Adrenal gland (tissue), 9 donors: ENCODE measurements at regions not wholly inside any gene's neighbourhood (a gene's known extent, or its start where the extent isn't known, plus 50 kb on each side); places are given as distances from the start of the nearest gene placed in this dataset.

Experiments used
- DNase-seq, 7 donors: peaks; one replicate each; pipeline ENCODE4 v3.0.0-alpha.2; 2019 to 2020
- H3K27ac ChIP-seq, 5 donors: fragments of 200-600 bp; sonication (generic) in 4 of 5; 1 replicate in 3 of 5; 2 replicates in 2 of 5; pipeline versions ENCODE4 v1.5.1 to v1.8.0; 2016 to 2020; ENCODE audit warnings: mild to moderate bottlenecking in 1 of 5
- H3K27me3 ChIP-seq: fragments of 200-600 bp; 2 replicates; pipeline ENCODE4 v1.8.0; 2021
- H3K36me3 ChIP-seq, 2 donors: fragments of 200-600 bp; replicated peaks in 1 of 2; 1 replicate in 1 of 2; 2 replicates in 1 of 2; pipeline versions ENCODE4 v1.5.1 to v1.8.0; 2018 to 2022
- H3K4me1 ChIP-seq, 2 donors: fragments of 200-600 bp; replicated peaks in 1 of 2; 1 replicate in 1 of 2; 2 replicates in 1 of 2; pipeline versions ENCODE4 v1.5.1 to v1.8.0; 2018 to 2021
- H3K4me3 ChIP-seq, 4 donors: fragments of 200-600 bp; sonication (generic) in 3 of 4; one replicate each; pipeline ENCODE4 v1.5.1; 2016 to 2018
- H3K9me3 ChIP-seq, 3 donors: fragments of 200-600 bp; sonication (generic) in 1 of 3; replicated peaks in 1 of 3; 1 replicate in 2 of 3; 2 replicates in 1 of 3; pipeline versions ENCODE4 v1.5.1 to v1.8.0; 2016 to 2021
- CTCF ChIP-seq, 6 experiments: fragments of 450-650 bp in 4 of 6; fragments of 200-600 bp in 2 of 6; sonication (generic) in 1 of 6; IDR thresholded peaks; 1 replicate in 5 of 6; 2 replicates in 1 of 6; pipeline versions ENCODE4 v1.5.1 to v1.8.0; 2016 to 2021; ENCODE audit warnings: antibody characterized with exemption in 6 of 6, mild to moderate bottlenecking in 2 of 6, moderate library complexity in 1 of 6
- POLR2A ChIP-seq, 2 donors: fragments of 450-650 bp; IDR thresholded peaks; one replicate each; pipeline ENCODE4 v1.6.1; 2017; ENCODE audit warnings: antibody characterized with exemption in 2 of 2, mild to moderate bottlenecking in 2 of 2, moderate library complexity in 1 of 2
- WGBS, 4 donors: extraction: QIAGEN DNeasy Blood & Tissue Kit in 2 of 4; methylation state at CpG; one replicate each; pipeline versions ENCODE4 v1.1.5 to v1.1.7; 2013 to 2017; 5-methylcytosine and 5-hydroxymethylcytosine counted together
- intact Hi-C, 2 donors: fragments of 100-400 bp; cut with DNase I; formaldehyde crosslinking; loops; one replicate each; pipeline versions ENCODE4 v1.14.1 to v1.15.0; 2022 to 2023
- donor health status: healthy with polysubstance abuse.
- donor health status: Bipolar disorder and iron deficiency.
- donor health status: DM: yes; HTN: yes; CAD: no.
- donor health status: DM: no; HTN: no; CAD: no.
- donor health status: DM: no; HTN: no; CAD: no.

DNA sequence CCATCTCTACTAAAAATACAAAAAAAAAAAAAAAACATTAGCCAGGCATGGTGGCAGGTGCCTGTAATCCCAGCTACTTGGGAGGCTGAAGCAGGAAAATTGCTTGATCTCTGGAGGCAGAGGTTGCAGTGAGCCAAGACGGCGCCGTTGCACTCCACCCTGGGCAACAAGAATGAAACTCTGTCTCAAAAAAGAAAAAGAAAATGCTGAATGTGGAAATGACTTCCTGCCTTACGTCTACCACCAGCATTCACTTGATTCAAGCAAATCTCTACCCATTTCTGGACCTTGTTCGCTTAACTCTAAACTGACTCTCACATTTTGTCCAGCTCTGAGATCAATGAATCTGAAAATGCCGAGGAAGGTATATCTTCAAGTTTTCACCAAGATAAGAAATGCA lies 825.3 kb downstream of the TRIB2 start:
- intact Hi-C loops = no loop called here
- 76 to 84% (median 82%) methylated on average over 6 of the region's 6 CpGs for WGBS, 4 donors
- Histone ChIP-seq H3K27ac (no peak overlapping the region), H3K4me3 (no peak overlapping the region), H3K4me1 (no peaks in the 10 kb centered on the region), H3K9me3 (no peaks in the 10 kb centered on the region), H3K27me3 (no peaks in the 10 kb centered on the region), H3K36me3 (no peaks in the 10 kb centered on the region)
- no peak for TF ChIP-seq POLR2A (IDR thresholded peaks at IDR 0.05)
- DNase-seq = no peak

DNA sequence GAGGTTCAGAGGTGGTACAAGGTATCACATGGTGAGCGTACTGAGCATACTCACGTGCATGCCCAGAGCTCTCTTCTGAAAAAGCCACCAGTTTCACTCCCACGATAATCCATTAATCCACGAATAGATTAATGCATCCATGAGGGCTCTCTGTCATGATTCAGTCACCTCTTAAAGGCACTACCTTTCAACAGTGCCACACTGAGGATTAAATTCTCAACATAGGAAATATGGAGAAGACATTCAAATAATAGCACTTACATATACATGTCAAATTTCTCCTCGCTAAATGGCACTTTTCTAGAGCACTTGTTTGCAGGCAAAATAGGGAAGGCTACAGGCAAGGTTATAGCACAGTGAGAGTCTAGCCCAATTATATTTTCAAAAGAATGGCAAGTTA lies 825.9 kb downstream of the TRIB2 start:
- no peaks in the 10 kb centered on the region for H3K36me3 ChIP-seq
- intact Hi-C loops = no loop called here
- WGBS, 4 donors = 67 to 83% (median 75%) methylated on average over 5 of the region's 5 CpGs
- TF ChIP-seq CTCF (IDR thresholded peaks at IDR 0.05) (no peak), POLR2A (IDR thresholded peaks at IDR 0.05) (no peak)
- no peaks in the 10 kb centered on the region for H3K27me3 ChIP-seq
- DNase-seq = no peak
- H3K4me1 ChIP-seq = no peaks in the 10 kb centered on the region
- H3K9me3 ChIP-seq = no peaks in the 10 kb centered on the region
- H3K27ac ChIP-seq = no peak overlapping the region
- no peak overlapping the region for H3K4me3 ChIP-seq

GRCh38 chr2:13543550-13543949 lies 826.8 kb downstream of the TRIB2 start:
- H3K4me3 ChIP-seq = no peak overlapping the region
- DNase-seq = no peak
- H3K27ac ChIP-seq = no peak overlapping the region
- H3K9me3 ChIP-seq = no peaks in the 10 kb centered on the region
- H3K36me3 ChIP-seq = no peaks in the 10 kb centered on the region
- H3K4me1 ChIP-seq = no peaks in the 10 kb centered on the region
- 38 to 87% (median 73%) methylated on average over 1 of the region's 1 CpG for WGBS, 4 donors
- no peaks in the 10 kb centered on the region for H3K27me3 ChIP-seq
- TF ChIP-seq POLR2A (IDR thresholded peaks at IDR 0.05) = no peak
- no peak for TF ChIP-seq CTCF (IDR thresholded peaks at IDR 0.05)
- intact Hi-C loops = no loop called here

- DNase-seq = no peak
- H3K27ac ChIP-seq = no peak overlapping the region
- TF ChIP-seq POLR2A (IDR thresholded peaks at IDR 0.05) = no peak
- no peak for TF ChIP-seq CTCF (IDR thresholded peaks at IDR 0.05)
- H3K4me1 ChIP-seq = no peaks in the 10 kb centered on the region
- no peak overlapping the region for H3K4me3 ChIP-seq
- H3K36me3 ChIP-seq = no peaks in the 10 kb centered on the region
- H3K27me3 ChIP-seq = no peaks in the 10 kb centered on the region
- 41 to 66% (median 59%) methylated on average over 2 of the region's 2 CpGs for WGBS, 4 donors
- no peaks in the 10 kb centered on the region for H3K9me3 ChIP-seq
- intact Hi-C loops = no loop called here
These were observed 828.6 kb downstream of the TRIB2 start for GRCh38 chr2:13545320-13545719.

- no peak for DNase-seq
- Histone ChIP-seq H3K36me3 (no peaks in the 10 kb centered on the region), H3K27me3 (no peaks in the 10 kb centered on the region), H3K27ac (no peak overlapping the region), H3K4me3 (no peak overlapping the region), H3K9me3 (no peaks in the 10 kb centered on the region), H3K4me1 (no peaks in the 10 kb centered on the region)
- intact Hi-C loops = no loop called here
- WGBS, 4 donors = 76 to 87% (median 84%) methylated on average over 1 of the region's 1 CpG
- TF ChIP-seq POLR2A (IDR thresholded peaks at IDR 0.05) (no peak), CTCF (IDR thresholded peaks at IDR 0.05) (no peak)
These were observed 829.4 kb downstream of the TRIB2 start for GRCh38 chr2:13546131-13546530.
